ENCODE measurements at regions not wholly inside any gene's neighbourhood (a gene's known extent, or its start where the extent isn't known, plus 50 kb on each side); places are given as distances from the start of the nearest gene placed in this dataset.
"Not testable (repeated sequence)": the region's sequence is repeated elsewhere in the genome, so short reads cannot be mapped to it uniquely, and the experiment has no call there.

- H3K4me3 ChIP-seq (replicated peaks in 1 of 2; ENCODE audit: low read depth in 2 of 2, low read length in 2 of 2): no peak overlapping the region
- TF ChIP-seq, protein P1, sequence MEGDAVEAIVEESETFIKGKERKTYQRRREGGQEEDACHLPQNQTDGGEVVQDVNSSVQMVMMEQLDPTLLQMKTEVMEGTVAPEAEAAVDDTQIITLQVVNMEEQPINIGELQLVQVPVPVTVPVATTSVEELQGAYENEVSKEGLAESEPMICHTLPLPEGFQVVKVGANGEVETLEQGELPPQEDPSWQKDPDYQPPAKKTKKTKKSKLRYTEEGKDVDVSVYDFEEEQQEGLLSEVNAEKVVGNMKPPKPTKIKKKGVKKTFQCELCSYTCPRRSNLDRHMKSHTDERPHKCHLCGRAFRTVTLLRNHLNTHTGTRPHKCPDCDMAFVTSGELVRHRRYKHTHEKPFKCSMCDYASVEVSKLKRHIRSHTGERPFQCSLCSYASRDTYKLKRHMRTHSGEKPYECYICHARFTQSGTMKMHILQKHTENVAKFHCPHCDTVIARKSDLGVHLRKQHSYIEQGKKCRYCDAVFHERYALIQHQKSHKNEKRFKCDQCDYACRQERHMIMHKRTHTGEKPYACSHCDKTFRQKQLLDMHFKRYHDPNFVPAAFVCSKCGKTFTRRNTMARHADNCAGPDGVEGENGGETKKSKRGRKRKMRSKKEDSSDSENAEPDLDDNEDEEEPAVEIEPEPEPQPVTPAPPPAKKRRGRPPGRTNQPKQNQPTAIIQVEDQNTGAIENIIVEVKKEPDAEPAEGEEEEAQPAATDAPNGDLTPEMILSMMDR (IDR thresholded peaks at IDR 0.05; ENCODE audit: low read depth, low read length): no peak
- DNase-seq (ENCODE audit: low read depth in 2 of 2): no peak
These were observed 60.3 kb upstream of the MAP3K1 start for GRCh38 chr5:56755036-56755555.

DNA sequence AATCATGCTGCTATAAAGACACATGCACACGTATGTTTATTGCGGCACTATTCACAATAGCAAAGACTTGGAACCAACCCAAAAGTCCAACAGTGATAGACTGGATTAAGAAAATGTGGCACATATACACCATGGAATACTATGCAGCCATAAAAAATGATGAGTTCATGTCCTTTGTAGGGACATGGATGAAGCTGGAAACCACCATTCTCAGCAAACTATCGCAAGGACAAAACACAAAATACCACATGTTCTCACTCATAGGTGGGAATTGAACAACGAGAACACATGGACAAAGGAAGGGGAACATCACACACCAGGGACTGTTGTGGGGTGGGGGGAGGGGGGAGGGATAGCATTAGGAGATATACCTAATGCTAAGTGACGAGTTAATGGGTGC lies 61.8 kb upstream of the MAP3K1 start:
- H3K4me3 ChIP-seq (replicated peaks in 1 of 2; ENCODE audit: low read depth in 2 of 2, low read length in 2 of 2); DNase-seq (ENCODE audit: low read depth in 2 of 2): not testable (repeated sequence)

GRCh38 chr5:56751572-56752313 lies 63.6 kb upstream of the MAP3K1 start:
- H3K4me3 ChIP-seq (replicated peaks in 1 of 2; ENCODE audit: low read depth in 2 of 2, low read length in 2 of 2): no peak overlapping the region
- DNase-seq (ENCODE audit: low read depth in 2 of 2): peak in 1 of 2 donors; percentile 9
- TF ChIP-seq, protein P1 (IDR thresholded peaks at IDR 0.05; ENCODE audit: low read depth, low read length): no peak

- TF ChIP-seq, protein P1 (IDR thresholded peaks at IDR 0.05; ENCODE audit: low read depth, low read length): no peak
- H3K4me3 ChIP-seq (replicated peaks in 1 of 2; ENCODE audit: low read depth in 2 of 2, low read length in 2 of 2): no peak overlapping the region
- DNase-seq (ENCODE audit: low read depth in 2 of 2): no peak
These were observed 65.5 kb upstream of the MAP3K1 start for GRCh38 chr5:56749842-56750241.

DNA sequence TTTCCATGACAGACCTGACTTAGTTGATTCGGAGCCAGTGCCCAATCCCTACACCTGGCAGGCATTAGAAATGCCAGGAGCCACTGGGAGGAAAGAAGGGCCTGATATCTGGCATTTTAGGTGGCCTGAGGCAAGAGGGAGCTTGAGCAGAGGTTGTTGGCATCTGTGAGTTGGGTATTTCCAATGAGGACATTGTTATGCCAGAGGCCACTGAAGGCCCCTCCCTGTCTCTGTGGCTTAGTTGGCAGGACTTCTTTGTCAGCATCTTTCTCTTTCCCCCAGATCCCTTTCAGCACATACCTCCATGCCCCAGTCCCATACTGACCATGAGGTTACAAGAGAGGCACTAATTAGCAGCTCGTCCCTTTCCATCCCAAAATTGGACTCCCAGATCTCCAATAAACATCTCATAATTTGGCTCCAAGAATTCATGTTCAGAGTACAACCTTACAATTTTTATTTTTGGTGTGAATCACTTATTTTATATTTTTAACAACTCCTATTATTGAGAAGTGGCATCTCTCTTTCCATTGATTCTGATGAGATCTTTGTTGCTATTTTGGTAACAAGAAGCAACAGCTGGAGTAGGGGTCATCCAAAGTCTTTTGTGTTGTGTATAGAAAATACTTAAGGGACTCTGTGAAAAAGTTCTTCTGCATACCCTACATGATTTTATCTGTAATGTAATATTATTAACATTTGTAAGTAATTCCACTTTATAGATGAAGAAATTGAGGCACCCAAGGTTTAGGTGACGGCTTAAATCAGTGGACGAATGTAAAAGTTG lies 68.6 kb upstream of the MAP3K1 start:
- H3K4me3 ChIP-seq (replicated peaks in 1 of 2; ENCODE audit: low read depth in 2 of 2, low read length in 2 of 2): no peak overlapping the region
- TF ChIP-seq, protein P1 (IDR thresholded peaks at IDR 0.05; ENCODE audit: low read depth, low read length): no peak
- no peak for DNase-seq (ENCODE audit: low read depth in 2 of 2)

- no peak for DNase-seq (ENCODE audit: low read depth in 2 of 2)
- H3K4me3 ChIP-seq (replicated peaks in 1 of 2; ENCODE audit: low read depth in 2 of 2, low read length in 2 of 2): no peak overlapping the region
- TF ChIP-seq, protein P1 (IDR thresholded peaks at IDR 0.05; ENCODE audit: low read depth, low read length): no peak
These were observed 69.5 kb upstream of the MAP3K1 start for GRCh38 chr5:56745864-56746263.

DNA sequence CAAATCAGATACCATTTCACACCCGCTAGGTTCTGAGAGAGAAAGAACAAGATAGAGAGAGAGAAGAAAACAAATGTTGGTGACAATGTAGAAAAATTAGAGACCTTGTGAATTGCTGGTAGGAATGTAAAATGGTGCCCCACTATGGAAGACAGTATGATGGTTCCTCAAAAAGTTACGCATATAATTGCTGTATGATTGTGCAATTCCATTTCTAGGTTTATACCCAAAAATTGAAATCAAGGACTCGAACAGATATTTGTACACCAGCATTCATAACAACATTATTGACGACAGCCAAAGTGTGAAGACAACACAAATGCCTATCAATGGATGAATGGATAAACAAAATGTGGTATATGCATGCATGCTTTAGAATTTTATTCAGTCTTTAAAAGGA lies 74.5 kb upstream of the MAP3K1 start:
- no peak for DNase-seq (ENCODE audit: low read depth in 2 of 2)
- TF ChIP-seq, protein P1 (IDR thresholded peaks at IDR 0.05; ENCODE audit: low read depth, low read length): no peak
- no peak overlapping the region for H3K4me3 ChIP-seq (replicated peaks in 1 of 2; ENCODE audit: low read depth in 2 of 2, low read length in 2 of 2)
